IMR-90 (cell line): ENCODE measurements at regions not wholly inside any gene's neighbourhood (a gene's known extent, or its start where the extent isn't known, plus 50 kb on each side); places are given as distances from the start of the nearest gene placed in this dataset.
A peak's percentile ranks its signal among the peaks of the same experiment; 100 is the strongest.

Source experiments
- ATAC-seq: fragments of 200-7000 bp; cut with Tn5 transposase; 2 replicates; pipeline ENCODE4 v1.9.1; 2020; ENCODE audit warnings: low read depth, mild to moderate bottlenecking, moderate library complexity
- BruUV-seq: library from RNA; stranded (reverse); fragments of 400-500 nt; replicated peaks from 2 replicates; lab custom pipeline; 2021; lab: Mats Ljungman, UMichigan
- CTCF ChIA-PET: fragments of 300-600 bp; formaldehyde crosslinking; extraction: SDS; loops from one replicate; lab custom pipeline; 2021; ENCODE audit warnings: antibody characterized with exemption; lab: Yijun Ruan, JAX
- POLR2A ChIA-PET: fragments of 300-600 bp; sonication (Branson Sonifier 250); formaldehyde crosslinking; loops from one replicate; lab custom pipeline; 2022; ENCODE audit warnings: antibody characterized with exemption; ENCODE audit not compliant: unreplicated experiment; lab: Charles Lee
- DNase-seq: peaks from one replicate; pipeline ENCODE4 v3.0.0; 2013
- H2AFZ ChIP-seq: replicated peaks from 2 replicates; pipeline ENCODE3; 2013; ENCODE audit warnings: low read length, mild to moderate bottlenecking; ENCODE audit not compliant: poor library complexity
- H2AK5ac ChIP-seq: 2 replicates; pipeline ENCODE4 v1.6.1; 2013; ENCODE audit warnings: low read depth, low read length, inconsistent platforms
- H2AK9ac ChIP-seq: replicated peaks from 2 replicates; pipeline ENCODE3; 2013; ENCODE audit warnings: mild to moderate bottlenecking, low read depth, low read length, moderate library complexity; ENCODE audit not compliant: poor library complexity
- H2BK120ac ChIP-seq: 2 replicates; pipeline ENCODE4 v1.6.1; 2013; ENCODE audit warnings: low read depth, low read length, inconsistent platforms
- H2BK15ac ChIP-seq: 3 replicates; pipeline ENCODE4 v1.6.1; 2013; ENCODE audit warnings: low read depth, low read length, inconsistent platforms
- H2BK20ac ChIP-seq: 2 replicates; pipeline ENCODE4 v1.6.1; 2013; ENCODE audit warnings: low read depth, mild to moderate bottlenecking, inconsistent platforms, low read length, moderate library complexity
- H2BK5ac ChIP-seq: 2 replicates; pipeline ENCODE4 v1.6.1; 2013; ENCODE audit warnings: mild to moderate bottlenecking, low read depth, low read length, inconsistent platforms; ENCODE audit not compliant: poor library complexity, severe bottlenecking
- H3K14ac ChIP-seq: replicated peaks from 2 replicates; pipeline ENCODE4 v1.6.1; 2013; ENCODE audit warnings: low read depth, low read length, inconsistent platforms
- H3K18ac ChIP-seq: 2 replicates; pipeline ENCODE4 v1.6.1; 2013; ENCODE audit warnings: low read depth, low read length, control low read depth
- H3K23ac ChIP-seq: 2 replicates; pipeline ENCODE4 v1.6.1; 2013; ENCODE audit warnings: low read depth, low read length, inconsistent platforms
- H3K27ac ChIP-seq: 2 replicates; pipeline ENCODE4 v1.5.1; 2013; ENCODE audit warnings: mild to moderate bottlenecking, control low read depth, low read length; ENCODE audit not compliant: insufficient read depth
- H3K27me3 ChIP-seq: 2 replicates; pipeline ENCODE4 v1.6.1; 2013; ENCODE audit warnings: low read length; ENCODE audit not compliant: control insufficient read depth, insufficient read depth
- H3K36me3 ChIP-seq: 2 replicates; pipeline ENCODE4 v1.6.1; 2013; ENCODE audit warnings: low read length, mixed read lengths; ENCODE audit not compliant: control insufficient read depth, insufficient read depth
- H3K4ac ChIP-seq: 2 replicates; pipeline ENCODE4 v1.6.1; 2013; ENCODE audit warnings: low read depth, low read length, inconsistent platforms
- H3K4me1 ChIP-seq: 2 replicates; pipeline ENCODE4 v1.6.1; 2013; ENCODE audit warnings: low read length, mixed read lengths; ENCODE audit not compliant: control insufficient read depth, insufficient read depth
- H3K4me2 ChIP-seq: 2 replicates; pipeline ENCODE4 v1.6.1; 2013; ENCODE audit warnings: low read depth, mild to moderate bottlenecking, control low read depth, low read length, moderate library complexity
- H3K4me3 ChIP-seq: 2 replicates; pipeline ENCODE4 v1.5.1; 2013; ENCODE audit warnings: low read depth, mild to moderate bottlenecking, control low read depth, low read length, moderate library complexity; ENCODE audit not compliant: insufficient read depth
- H3K56ac ChIP-seq: 2 replicates; pipeline ENCODE4 v1.6.1; 2013; ENCODE audit warnings: low read length, inconsistent platforms; ENCODE audit not compliant: insufficient read depth; ENCODE audit errors: extremely low read depth
- H3K79me1 ChIP-seq, 2 experiments: 2 replicates each; pipeline ENCODE4 v1.6.1; 2013; ENCODE audit warnings: low read length in 2 of 2, inconsistent platforms in 1 of 2, low read depth in 1 of 2
- H3K9ac ChIP-seq: 2 replicates; pipeline ENCODE4 v1.6.1; 2013; ENCODE audit warnings: low read depth, low read length, control low read depth
- H3K9me1 ChIP-seq: 2 replicates; pipeline ENCODE4 v1.6.1; 2013; ENCODE audit warnings: low read length, inconsistent platforms; ENCODE audit not compliant: insufficient read depth
- H3K9me3 ChIP-seq: 2 replicates; pipeline ENCODE4 v1.6.1; 2013; ENCODE audit warnings: low read length; ENCODE audit not compliant: control insufficient read depth, insufficient read depth
- H4K20me1 ChIP-seq: 2 replicates; pipeline ENCODE4 v1.6.1; 2013; ENCODE audit warnings: low read length, inconsistent platforms; ENCODE audit not compliant: insufficient read depth
- H4K5ac ChIP-seq: 2 replicates; pipeline ENCODE4 v1.6.1; 2013; ENCODE audit warnings: mild to moderate bottlenecking, low read depth, low read length, control low read depth
- H4K8ac ChIP-seq, 2 experiments: 2 replicates each; pipeline ENCODE4 v1.6.1; 2013; ENCODE audit warnings: low read depth in 2 of 2, low read length in 2 of 2, control low read depth in 1 of 2, inconsistent platforms in 1 of 2
- H4K91ac ChIP-seq: 2 replicates; pipeline ENCODE4 v1.6.1; 2013; ENCODE audit warnings: low read depth, low read length, inconsistent platforms; ENCODE audit not compliant: insufficient read depth
- BHLHE40 ChIP-seq: fragments of 150-350 bp; IDR thresholded peaks from 2 replicates; pipeline ENCODE4 v1.6.1; 2016; ENCODE audit warnings: mild to moderate bottlenecking, low read depth, low read length
- CEBPB ChIP-seq: IDR thresholded peaks from 2 replicates; pipeline ENCODE4 v1.6.1; 2012; ENCODE audit warnings: low read depth, low read length, improper control_type of control experiment
- CHD1 ChIP-seq: IDR thresholded peaks from 2 replicates; pipeline ENCODE4 v1.6.1; 2012; ENCODE audit warnings: low read depth, low read length, improper control_type of control experiment
- FOS ChIP-seq: fragments of 150-350 bp; IDR thresholded peaks from 2 replicates; pipeline ENCODE4 v1.6.1; 2016; ENCODE audit warnings: low read depth, low read length
- WGBS, 2 experiments: methylation state at CpG; one replicate each; pipeline versions ENCODE4 v1.1.5 to v1.1.7; 2013; ENCODE audit warnings: missing lambda C conversion rate in 2 of 2; ENCODE audit not compliant: insufficient read length in 1 of 2; ENCODE audit errors: extremely low coverage in 2 of 2; 5-methylcytosine and 5-hydroxymethylcytosine counted together
- dilution Hi-C: fragments of 300-500 bp; cut with HindIII; formaldehyde crosslinking; loops from one replicate; pipeline ENCODE4 v1.14.3; 2018; ENCODE audit warnings: low sequenced_read_pairs; ENCODE audit not compliant: unreplicated experiment
- in situ Hi-C: fragments of 300-500 bp; cut with MboI; formaldehyde crosslinking; loops from 3 replicates; pipeline ENCODE4 v1.14.3; 2019; ENCODE audit warnings: low sequenced_read_pairs, inconsistent platforms, mixed read lengths
- intact Hi-C: fragments of 100-400 bp; cut with micrococcal nuclease; formaldehyde crosslinking; loops from 2 replicates; pipeline ENCODE4 v1.10.0; 2022
- TF ChIP-seq, protein P1 (sequence below): fragments of 150-350 bp; IDR thresholded peaks from 2 replicates; pipeline ENCODE4 v1.6.1; 2017; ENCODE audit warnings: mild to moderate bottlenecking, antibody characterized with exemption, low read length, low read depth

DNA sequence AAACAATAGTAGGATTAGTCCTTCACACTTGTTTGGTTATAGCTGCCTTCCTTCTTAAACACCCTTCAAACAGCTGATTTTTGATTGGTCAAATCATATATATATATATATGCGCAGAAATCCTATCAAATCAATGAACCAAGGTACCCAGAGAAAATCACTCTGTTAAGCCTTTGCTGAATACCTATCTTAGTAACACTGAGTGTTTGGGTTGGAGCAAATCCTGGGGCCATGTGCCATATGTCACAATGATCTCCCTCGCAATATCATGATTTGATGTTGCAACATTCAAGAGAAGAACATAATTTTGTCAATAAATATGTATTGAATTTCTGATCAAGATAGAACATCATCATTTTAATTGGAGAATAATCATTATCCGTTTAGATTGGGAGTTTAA is 795.6 kb downstream of the REEP3 start:
- no peak overlapping the region for H3K56ac ChIP-seq
- no peaks in the 10 kb centered on the region for H3K9me3 ChIP-seq
- H2BK5ac ChIP-seq: no peak overlapping the region
- H2BK20ac ChIP-seq: no peak overlapping the region
- H3K36me3 ChIP-seq: no peaks in the 10 kb centered on the region
- DNase-seq (no peak), ATAC-seq (no peak)
- no peak overlapping the region for H3K9ac ChIP-seq
- H3K14ac ChIP-seq: no peak overlapping the region
- no peaks in the 10 kb centered on the region for H3K4me1 ChIP-seq
- no peak overlapping the region for H4K5ac ChIP-seq
- H2BK120ac ChIP-seq: no peak overlapping the region
- no peak overlapping the region for H3K27ac ChIP-seq
- no peak overlapping the region for H2AK5ac ChIP-seq
- no peak overlapping the region for H4K8ac ChIP-seq
- no peaks in the 10 kb centered on the region for H3K9me1 ChIP-seq
- H3K4ac ChIP-seq: no peak overlapping the region
- H2AK9ac ChIP-seq: no peak overlapping the region
- no peaks in the 10 kb centered on the region for H3K79me1 ChIP-seq
- ChIA-PET POLR2A (no interaction called here), CTCF (interaction anchor here (0.8 kb wide), 1 partner anchor 11 kb away, joined by 3 read pairs; no protein-coding TSS in a partner anchor)
- no peak overlapping the region for H3K4me2 ChIP-seq
- H4K20me1 ChIP-seq: no peaks in the 10 kb centered on the region
- no CpG with 5 or more reads among the region's 3 CpGs for WGBS, 2 experiments
- TF ChIP-seq CEBPB: peak; percentile 19; the same call in 1 of the 2 replicates
- TF ChIP-seq, protein P1, sequence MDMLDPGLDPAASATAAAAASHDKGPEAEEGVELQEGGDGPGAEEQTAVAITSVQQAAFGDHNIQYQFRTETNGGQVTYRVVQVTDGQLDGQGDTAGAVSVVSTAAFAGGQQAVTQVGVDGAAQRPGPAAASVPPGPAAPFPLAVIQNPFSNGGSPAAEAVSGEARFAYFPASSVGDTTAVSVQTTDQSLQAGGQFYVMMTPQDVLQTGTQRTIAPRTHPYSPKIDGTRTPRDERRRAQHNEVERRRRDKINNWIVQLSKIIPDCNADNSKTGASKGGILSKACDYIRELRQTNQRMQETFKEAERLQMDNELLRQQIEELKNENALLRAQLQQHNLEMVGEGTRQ: no peak
- TF ChIP-seq BHLHE40: no peak
- TF ChIP-seq CHD1: no peak
- no peak for TF ChIP-seq FOS
- in situ Hi-C loops: no loop called here
- no peak overlapping the region for H2AFZ ChIP-seq
- BruUV-seq: no TSS peak
- H3K4me3 ChIP-seq: no peak overlapping the region
- H3K18ac ChIP-seq: no peak overlapping the region
- intact Hi-C loops: no loop called here
- dilution Hi-C loops: no loop called here
- no peak overlapping the region for H3K23ac ChIP-seq
- H3K27me3 ChIP-seq: no peaks in the 10 kb centered on the region
- no peak overlapping the region for H2BK15ac ChIP-seq
- H4K91ac ChIP-seq: no peak overlapping the region
